NCI-H1930 (cell line): ENCODE measurements at regions not wholly inside any gene's neighbourhood (a gene's known extent, or its start where the extent isn't known, plus 50 kb on each side); places are given as distances from the start of the nearest gene placed in this dataset.

Experiments used
- DNase-seq, 2 experiments: peaks; one replicate each; lab custom pipeline; 2025; lab: John Stamatoyannopoulos, UW

DNA sequence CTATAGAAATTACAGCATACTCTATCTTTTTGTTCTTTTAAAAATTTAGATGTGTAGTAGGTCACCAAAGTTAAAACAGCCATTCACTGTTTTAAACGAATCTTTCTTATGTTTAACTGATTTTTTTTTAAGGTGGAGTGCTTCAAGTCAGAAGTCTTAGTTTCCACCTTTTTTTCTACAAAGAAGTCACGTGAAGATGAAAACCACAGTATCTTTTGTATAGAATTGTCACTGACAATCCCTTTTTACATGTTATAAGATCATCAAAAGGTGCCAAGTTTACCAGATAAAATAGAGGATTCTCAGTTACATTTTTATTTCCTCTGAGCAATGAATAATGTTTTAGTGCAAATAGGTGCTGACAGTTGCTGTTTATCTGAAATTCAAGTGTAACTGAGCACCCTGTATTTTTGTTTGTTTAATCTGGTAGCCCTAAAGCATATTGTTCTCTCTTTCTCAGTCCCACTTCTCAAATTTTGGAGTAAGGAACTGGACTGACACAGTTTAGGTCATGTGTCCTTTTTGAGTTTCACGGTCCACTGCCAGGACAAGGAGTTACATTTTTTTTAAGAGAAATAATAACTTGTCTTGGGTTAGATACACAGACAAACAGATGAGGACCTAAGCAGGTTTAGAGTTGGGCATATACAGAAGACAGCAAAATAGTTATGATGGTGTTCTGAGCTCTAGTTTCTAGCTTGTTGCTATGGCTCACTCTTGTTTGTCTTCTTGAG, 233.2 kb upstream of the MBL2 start:
- no peak for DNase-seq

DNA sequence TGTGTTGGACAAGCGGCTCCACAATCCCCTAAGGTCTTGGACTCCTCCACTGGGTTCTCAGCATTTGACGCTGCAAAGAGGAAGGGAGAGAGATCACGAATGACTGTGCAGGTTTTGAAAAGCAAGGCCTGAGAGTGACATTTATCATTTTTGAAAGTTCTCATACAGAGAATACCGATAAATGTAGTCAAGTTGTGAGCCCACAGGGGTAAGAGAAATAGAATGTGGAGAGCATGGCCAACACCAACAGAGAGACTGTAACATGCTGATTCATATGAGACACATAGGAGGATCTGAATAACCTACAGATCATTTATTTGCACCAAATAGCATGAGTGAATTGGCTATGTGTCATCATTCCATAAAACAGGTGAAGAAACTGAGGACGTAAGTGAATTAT, 230.5 kb upstream of the MBL2 start:
- DNase-seq: no peak

DNA sequence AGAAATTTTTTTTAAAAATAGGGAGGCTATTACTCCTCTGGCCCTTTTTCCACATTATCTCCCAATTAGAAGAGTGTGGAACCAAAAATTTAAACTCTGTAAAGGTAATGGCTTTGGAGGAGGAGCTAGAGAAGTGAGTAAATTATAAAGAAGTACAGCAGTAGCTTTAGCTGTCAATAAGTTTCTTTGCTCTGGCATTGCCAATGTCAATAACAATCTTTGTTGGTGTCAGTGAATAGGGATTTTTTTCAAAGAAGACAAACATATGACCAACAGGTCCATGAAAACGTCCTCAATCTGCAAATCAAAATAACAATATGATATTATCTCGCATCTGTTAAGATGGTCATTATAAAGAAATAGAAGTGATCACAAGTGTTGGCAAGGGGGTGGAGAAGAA, 227.1 kb upstream of the MBL2 start:
- no peak for DNase-seq

DNA sequence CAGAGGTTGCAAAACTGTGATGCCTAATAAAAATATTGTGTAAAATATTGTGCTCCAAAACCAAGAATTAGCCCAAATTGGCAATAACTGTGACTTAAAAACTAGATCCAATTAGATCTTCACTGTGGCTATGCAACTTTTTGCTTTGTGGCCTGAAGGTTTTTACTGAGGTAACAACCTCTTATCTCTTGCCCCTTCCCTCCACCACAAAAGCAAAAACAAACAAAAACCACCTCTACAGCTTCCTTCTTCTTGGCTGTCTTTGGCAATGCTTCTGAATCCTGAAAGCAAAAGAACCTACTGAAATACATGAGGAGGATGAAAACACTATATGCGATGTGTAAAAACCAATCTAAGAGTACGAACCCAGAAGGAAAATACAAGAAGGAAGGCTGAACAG, 226.7 kb upstream of the MBL2 start:
- DNase-seq: no peak

DNA sequence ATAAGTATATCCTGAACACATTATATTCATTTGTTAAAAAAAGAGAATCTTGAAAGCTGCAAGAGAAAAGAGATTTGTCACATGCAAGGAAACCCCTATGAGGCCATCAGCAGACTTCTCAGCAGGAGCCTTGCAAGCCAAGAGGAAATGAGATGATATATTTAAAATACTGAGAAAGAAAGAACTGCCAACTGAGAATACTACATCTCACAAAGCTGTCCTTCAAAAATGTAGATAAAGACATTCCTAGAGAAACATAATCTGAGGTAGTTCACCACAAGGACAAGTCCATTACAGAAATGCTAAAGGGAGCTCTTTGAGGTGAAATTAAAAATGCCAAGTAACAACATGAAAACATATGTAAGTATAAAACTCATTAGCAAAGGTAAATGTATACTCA, 224.4 kb upstream of the MBL2 start:
- no peak for DNase-seq

DNA sequence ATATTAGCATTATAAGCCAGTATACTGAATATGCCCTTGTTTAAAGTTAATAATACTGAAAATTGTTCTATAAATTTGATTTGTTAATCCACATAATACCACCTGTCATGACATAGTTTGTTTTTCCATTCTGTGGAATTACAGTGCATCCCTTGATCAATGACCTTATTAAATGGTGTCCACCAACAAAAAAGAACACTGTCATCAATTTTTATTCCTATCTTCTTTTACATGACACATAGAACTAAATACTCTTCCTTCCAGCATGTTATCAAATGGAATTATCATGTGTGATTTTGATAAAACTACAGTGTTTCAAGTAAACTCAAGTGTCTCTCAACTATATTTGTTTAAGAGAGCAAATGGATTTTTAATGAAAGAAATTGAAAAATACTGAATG, 221.8 kb upstream of the MBL2 start:
- DNase-seq: no peak

DNA sequence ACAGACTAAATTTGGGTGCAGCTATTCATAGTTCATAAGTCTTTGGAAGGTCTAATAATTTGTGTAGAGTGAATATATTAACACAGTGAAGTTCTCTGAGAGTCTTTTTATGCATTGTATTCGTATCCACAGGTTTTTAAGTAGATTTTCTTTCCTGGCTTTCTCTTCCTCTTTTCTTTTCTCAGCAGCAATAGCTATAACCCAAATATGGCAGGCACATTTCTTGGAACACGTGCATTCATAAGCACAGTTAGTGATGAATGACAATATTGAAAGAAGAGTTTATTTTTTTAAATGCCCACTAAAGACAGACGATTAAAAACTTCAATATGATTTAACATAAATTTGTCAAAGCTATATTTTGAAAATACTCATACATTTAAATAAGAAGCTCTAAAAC, 220.5 kb upstream of the MBL2 start:
- no peak for DNase-seq

DNA sequence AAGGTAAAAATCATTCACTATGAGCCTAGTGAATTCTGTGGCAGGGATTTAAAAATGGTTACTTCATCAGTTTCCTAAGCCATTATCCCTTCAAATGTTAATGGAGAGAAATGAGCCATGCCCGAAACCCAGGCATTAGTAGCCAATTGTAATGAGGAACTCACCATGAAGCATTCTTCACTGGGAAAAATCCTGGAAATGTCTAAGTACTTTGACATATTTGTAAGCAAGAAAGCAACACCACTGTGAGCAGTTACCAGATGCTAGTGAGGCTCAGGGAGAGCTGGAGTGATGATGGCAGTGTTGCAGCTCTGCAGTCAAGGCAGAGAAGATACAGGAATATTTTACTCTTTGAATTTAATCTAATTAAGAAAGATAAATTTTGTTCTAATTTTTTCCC, 220.0 kb upstream of the MBL2 start:
- DNase-seq: no peak

DNA sequence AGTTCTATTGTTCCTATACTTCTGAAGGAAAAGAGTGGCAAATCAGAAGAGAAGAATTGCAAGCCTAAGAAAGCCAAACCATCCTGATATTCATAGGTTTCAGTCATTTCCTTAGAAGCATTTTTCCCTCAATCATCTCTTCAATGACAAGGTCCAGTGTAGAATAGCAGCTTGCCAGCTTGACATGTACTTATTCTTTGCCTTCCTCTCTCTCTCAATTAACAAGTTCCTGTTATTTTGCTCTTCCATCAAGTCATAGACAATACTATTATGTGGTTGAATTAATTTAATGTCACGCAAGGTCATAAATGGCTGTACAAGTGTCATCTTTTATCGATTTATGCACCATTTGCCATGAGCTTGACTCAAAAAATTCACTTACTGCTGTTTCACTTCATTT, 216.3 kb upstream of the MBL2 start:
- no peak for DNase-seq

DNA sequence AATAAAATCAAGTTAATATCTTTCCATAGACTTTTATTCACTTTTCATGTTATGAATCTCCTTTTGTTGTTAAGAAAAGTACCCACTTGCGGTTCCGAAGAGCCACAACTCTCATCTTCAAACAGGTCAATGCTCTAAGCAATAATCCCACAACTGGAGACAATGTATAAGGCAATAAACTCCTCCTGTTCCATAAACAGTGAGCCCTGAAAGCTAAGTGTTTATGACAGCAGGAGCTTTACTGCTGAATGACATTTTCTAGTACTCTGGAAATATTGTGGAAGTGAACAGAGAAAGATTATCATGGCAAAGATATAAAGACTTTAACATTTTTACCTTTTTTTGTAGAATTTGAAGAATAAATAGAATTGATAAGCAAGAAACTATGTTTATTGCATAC, 213.5 kb upstream of the MBL2 start:
- no peak for DNase-seq

DNA sequence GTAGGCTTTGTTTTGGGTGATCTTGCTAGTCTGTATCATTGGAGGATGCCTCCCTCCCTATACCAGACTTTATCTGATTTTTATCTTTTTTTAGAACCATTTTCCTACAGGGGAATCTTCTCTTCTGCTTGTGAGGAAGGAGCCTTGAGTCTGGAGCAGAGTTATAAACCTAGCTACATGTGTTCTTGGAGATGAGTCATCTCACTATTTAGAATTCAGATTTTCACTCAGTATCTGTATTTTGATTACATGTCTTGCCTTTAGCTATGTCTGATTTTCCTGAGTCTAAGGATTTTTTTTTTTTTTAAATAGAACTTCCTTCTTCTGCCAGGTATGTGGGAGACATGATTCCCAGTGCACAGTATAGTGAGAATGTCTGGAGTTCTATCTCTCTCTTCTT, 211.6 kb upstream of the MBL2 start:
- DNase-seq: no peak

DNA sequence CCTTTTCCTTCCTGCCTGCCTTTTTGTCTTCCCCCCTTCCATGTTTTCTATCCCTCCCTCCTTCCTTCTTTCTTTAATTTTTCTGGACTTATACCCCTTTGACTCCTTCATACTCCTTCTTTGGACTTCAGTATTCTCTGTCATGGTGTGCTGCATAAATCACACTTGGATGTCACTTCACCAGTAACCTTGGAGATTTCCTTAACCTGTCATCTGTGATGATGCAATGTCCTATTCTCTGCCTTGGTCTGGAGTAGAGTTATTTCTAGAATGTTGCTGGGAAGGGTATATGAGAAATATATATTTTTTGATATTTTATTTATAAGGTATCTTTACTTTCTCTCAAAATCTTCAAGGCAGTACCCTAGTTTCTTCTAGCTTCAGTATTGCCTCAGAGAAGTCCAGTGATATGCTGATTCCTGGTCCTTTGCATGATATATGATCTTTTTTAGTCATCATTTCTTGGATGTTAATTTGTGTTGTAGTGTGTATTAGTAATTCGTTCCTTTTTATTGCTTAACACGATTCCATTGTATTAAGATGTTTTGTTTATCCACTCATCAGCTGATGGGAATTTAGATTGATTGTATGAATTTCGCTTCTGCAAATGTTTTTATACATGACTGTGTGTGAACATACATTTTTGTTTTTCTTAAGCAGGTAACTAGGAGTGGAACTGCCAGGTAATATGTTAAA, 206.9 kb upstream of the MBL2 start:
- no peak for DNase-seq

DNA sequence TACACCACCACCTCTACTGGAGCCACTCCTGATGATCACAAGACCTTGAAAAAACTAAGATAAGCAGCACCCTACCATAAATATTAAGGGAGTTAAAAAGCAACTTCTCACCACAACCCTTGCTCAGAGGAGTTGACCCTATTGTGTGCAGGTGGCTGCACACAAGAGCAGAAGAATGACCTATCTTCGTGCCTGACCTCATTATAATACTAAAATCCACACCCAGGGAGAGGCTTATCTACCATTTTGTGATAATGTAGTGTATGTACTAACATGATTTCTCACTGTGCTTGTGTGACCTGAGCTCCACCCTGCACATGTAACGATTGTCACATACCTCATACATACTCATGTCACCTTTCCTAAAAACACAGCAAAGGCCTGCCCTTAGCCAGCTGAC, 205.0 kb upstream of the MBL2 start:
- no peak for DNase-seq

DNA sequence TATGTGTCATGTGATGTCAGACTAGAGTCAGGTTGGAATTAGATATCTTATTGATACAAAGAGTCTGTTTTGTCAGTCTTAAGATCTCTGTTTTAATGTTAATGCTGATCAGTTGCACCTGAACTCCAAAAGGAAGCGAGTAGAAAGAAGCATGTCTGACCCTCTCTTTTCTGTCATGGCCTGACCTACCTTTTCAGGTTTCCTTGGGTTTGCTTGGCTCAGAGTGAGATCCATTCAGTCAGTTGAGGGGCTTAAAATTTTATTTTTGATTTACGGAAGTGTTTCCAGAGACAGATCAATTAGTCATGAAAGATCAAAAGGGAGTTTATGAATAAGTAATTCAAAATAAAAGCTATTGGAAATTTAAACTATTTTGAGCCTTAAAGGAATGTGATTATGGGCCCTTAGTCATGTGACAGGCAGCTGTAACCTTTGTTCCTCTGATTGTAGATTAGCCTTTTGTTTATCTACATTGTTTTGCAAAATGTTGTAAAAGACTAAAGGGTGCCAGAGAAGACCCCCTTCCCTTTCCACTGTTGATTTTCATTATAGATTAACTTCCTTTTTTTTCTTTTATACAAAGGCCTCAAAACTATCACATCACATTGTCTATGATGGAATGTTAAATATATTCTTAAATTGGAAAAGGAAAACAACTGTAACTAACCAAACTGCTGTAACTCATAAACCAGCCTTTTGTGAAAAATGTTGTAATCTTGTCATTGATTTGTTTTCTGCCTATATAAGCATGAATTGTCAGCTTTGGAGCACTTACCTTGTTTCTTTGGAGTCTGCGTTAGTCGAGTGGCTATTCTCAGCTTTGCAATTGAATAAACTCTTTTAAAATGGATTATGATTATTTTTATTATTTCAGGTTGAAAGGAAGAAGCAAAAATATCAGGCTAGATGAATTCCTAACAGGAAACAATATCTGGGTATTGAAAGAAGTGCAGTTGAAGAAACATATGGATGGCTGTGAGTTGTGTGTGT, 195.5 kb upstream of the MBL2 start:
- DNase-seq: no peak

DNA sequence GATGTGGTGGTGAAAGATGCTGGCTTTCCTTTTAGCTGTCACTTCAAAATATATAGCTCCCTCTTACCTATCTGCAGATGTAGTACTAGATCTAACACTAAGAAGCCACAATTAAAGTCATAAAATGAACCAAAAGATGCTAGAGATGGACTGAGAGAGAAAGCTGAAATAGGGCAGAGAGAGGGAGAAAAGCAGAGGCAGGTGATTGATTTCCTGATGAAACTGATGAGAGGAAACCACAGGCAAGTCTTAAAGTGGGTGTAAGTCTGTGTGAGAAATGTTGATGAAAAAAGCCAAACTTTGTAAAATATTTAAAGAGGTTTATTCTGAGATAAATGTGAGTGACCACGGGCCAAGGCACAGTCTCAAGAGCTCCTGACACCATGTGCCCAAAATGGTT, 194.3 kb upstream of the MBL2 start:
- no peak for DNase-seq

DNA sequence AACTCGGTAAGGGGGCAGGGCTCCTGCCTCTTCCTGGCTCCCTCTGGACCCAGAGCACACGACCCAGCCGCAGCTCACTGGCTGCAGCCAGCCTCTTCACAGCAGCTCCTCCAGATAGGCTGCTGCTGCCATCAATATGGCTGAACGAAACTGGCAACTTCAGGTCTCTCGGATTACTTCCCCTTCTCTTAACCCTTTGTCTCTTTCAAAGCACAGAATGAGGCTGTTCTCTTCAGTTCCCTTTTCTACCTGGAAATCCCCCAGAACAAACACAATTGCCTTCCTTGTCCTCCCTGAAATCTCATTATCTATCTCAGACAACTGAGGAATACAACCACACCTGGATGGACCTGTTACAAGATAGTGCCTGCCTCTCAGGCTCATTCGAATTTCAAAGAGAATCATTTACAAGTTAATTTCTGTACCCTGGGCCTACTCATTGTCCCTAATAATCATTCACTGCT, 193.4 kb upstream of the MBL2 start:
- no peak for DNase-seq

DNA sequence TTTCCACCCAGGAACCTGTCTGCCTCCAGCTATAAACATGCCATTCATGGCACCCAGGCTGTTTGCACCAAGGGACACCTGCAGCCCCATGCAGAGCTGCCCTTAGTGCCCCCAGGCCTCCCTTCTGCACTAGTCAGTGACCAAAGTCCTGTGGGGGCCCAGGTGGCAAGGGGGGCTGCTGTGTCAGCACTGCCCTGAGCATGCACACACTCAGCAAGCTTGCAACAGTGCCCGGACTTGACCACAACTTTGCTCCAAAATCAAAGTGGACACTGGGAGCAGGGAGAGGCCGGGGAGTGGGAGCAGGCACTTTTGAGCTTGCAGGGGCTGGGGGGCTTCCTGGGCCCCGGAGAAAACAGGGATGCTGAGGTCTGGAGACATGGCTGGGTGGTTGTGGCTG, 192.9 kb upstream of the MBL2 start:
- DNase-seq: no peak

DNA sequence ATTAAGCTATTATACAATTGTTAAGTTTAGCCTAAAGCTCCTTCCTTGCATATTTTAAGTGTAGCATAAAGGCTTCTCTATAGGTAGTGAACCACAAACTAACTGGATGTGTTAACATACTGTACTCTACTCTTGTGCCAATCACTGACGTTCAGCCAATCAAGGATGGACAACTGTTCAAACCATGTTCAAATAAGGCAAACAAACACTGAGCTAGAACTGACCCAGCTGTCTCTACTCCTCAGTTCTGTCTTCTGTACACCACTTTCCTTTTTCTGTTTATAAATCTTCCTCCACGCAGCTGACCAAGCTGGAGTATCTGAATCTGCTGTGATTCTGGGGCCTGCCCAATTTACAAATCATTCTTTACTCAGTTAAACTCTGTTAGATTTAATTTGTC, 188.7 kb upstream of the MBL2 start:
- DNase-seq: no peak

DNA sequence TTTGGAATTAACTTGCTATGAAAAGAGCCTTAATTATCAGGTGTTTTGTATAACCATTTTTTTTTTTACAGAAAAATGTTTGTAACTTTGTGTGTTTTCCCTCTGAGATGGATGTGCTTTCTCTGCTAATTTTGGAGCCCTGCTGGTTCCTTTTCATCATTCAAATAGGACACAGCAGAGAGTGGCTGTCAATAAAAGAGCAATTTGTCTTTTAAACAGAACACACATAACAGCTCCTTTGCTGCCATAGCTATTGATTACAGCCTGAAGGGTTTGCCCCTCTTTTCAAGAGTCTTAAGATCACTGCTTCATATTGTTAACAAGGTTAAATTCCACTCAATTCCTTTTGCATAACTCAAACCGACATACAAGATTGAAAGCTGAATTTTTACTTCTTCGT, 187.2 kb upstream of the MBL2 start:
- DNase-seq: no peak

DNA sequence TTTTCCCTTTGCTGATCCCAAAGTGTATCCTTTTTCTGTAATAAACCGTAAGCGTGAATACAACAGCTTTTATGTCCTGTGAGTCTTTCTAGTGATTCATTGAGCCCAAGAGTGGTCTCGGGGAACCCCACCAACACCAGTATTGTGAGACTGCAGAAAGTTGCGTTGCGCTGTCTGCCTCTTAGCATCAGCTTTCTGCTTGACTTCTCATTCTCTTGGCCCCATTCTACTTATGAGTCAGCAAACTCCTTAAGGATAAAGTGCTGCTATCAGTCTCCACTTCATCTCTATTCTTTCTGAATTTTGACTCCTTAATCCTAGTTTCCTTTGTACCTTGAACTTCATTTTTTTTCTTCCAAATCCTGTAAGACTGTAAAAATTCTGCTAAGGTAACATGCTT, 184.3 kb upstream of the MBL2 start:
- no peak for DNase-seq

DNA sequence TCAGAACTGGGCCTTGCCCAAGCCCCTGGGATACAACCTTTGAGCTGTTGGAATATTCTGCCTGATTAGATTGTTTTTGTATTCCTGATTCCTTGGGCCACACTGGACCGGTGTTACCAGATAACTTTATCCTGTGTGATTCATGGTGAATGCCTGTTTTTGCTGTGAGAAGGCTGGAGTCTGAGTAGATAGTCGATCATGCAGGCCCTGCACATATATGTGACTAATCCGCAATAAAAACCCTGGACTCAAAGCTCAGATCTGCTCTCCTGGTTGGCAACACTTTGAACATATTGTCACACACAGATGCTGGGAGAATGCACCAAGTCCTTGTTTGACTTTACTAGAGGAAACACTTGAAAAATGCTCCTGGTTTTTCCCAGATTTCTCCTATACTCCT, 183.9 kb upstream of the MBL2 start:
- DNase-seq: no peak

DNA sequence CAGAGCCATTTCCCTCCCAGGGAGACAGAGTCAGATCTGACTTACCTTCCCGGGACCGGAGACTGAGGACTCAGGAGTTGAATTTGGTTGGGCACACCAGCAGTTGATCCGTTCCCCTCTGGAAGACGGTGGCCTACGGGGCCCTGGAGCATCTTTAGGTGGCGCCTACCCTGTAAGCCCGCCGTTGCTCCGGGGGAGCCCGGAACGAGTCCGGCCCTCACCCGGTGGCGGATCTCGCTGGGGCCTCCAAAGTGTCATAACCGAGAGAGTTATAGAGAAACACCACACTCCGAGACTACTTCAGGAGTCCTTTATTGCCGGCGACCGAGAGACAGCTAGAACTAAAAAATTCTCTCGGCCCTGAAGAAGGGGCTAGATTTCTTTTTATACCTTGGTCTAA, 182.8 kb upstream of the MBL2 start:
- DNase-seq: no peak

DNA sequence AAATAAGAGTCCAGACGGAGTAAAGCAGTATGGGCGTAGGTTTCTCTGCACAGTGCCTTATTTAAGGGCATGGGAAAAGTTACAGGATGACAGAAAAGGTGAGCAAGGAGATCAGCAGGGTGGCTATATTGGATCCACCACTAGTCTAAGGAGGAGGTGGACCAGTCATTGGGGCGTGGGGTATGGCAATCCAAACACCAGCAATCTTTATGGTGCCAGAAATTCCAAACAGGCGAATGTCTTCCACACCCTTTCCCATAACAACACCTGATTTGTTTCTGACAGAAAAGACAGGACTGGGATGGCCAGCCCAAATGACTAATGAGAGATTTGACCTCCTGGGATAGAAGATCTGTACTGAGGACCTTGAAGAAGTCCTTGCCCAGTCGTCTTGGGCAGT, 181.8 kb upstream of the MBL2 start:
- DNase-seq: no peak
